Amygdala (tissue), 56 donors: ENCODE measurements at regions not wholly inside any gene's neighbourhood (a gene's known extent, or its start where the extent isn't known, plus 50 kb on each side); places are given as distances from the start of the nearest gene placed in this dataset.

ENCODE experiments used
- DNase-seq, 56 donors: peaks; one replicate each; lab custom pipeline; 2025; lab: John Stamatoyannopoulos, UW

GRCh38 chr10:78514459-78514858 is 480.8 kb downstream of the RPS24 start:
- no peak for DNase-seq

- DNase-seq, result peak in 6 of 56 donors; percentile 8 to 43 (median 29)
These were observed 481.6 kb downstream of the RPS24 start for GRCh38 chr10:78515038-78515872.

GRCh38 chr10:78515873-78516153 is 482.1 kb downstream of the RPS24 start:
- DNase-seq, result no peak

- no peak for DNase-seq
These were observed 482.6 kb downstream of the RPS24 start for GRCh38 chr10:78516236-78516635.

GRCh38 chr10:78516756-78517155 is 483.1 kb downstream of the RPS24 start:
- DNase-seq, result no peak

GRCh38 chr10:78518224-78518623 is 484.6 kb downstream of the RPS24 start:
- DNase-seq, result no peak

- no peak for DNase-seq
These were observed 487.2 kb downstream of the RPS24 start for GRCh38 chr10:78520737-78521430.

GRCh38 chr10:78523453-78523852 is 489.8 kb downstream of the RPS24 start:
- DNase-seq, result no peak

GRCh38 chr10:78524342-78524741 is 490.7 kb downstream of the RPS24 start:
- DNase-seq, result no peak

GRCh38 chr10:78524941-78525340 is 491.3 kb downstream of the RPS24 start:
- no peak for DNase-seq

GRCh38 chr10:78526347-78526746 is 492.7 kb downstream of the RPS24 start:
- no peak for DNase-seq

- DNase-seq, result no peak
These were observed 493.6 kb downstream of the RPS24 start for GRCh38 chr10:78527296-78527695.

GRCh38 chr10:78528749-78529204 is 495.1 kb downstream of the RPS24 start:
- DNase-seq, result no peak

GRCh38 chr10:78529262-78529661 is 495.6 kb downstream of the RPS24 start:
- no peak for DNase-seq

- no peak for DNase-seq
These were observed 497.4 kb downstream of the RPS24 start for GRCh38 chr10:78531088-78531487.

- no peak for DNase-seq
These were observed 498.9 kb downstream of the RPS24 start for GRCh38 chr10:78532480-78533042.

- DNase-seq, result no peak
These were observed 499.4 kb downstream of the RPS24 start for GRCh38 chr10:78533098-78533497.

GRCh38 chr10:78533776-78534175 is 500.1 kb downstream of the RPS24 start:
- no peak for DNase-seq

GRCh38 chr10:78535716-78536218 is 502.1 kb downstream of the RPS24 start:
- no peak for DNase-seq

GRCh38 chr10:78537018-78537417 is 503.4 kb downstream of the RPS24 start:
- DNase-seq, result no peak

- no peak for DNase-seq
These were observed 505.6 kb downstream of the RPS24 start for GRCh38 chr10:78539247-78539766.
